ENCODE measurements at regions not wholly inside any gene's neighbourhood (a gene's known extent, or its start where the extent isn't known, plus 50 kb on each side); places are given as distances from the start of the nearest gene placed in this dataset.

DNA sequence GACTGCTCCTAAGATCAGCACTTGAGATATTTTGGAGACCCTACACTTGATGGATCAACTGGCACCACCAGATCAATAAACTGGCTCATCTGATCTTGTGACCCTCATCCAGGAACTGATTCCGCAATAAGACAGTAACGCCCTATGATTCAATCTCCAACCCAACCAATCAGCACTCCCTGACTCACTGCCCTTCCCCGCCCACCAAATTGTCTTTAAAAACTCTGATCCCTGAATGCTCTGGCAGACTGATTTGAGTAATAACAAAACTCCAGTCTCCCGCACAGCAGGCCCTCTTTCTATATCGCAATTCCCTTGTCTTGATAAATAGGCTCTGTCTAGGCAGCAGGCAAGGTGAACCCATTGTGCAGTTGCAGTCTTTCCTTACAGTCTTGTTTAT, 677.0 kb downstream of the LRRC70 start:
- 89 to 90% (median 90%) methylated on average over 5 of the region's 5 CpGs for WGBS, 3 donors
- Histone ChIP-seq H3K36me3 (ENCODE audit: insufficient read depth in 1 of 2, low read depth in 1 of 2) (no peaks in the 10 kb centered on the region), H3K4me3 (no peak overlapping the region), H3K9me3 (no peaks in the 10 kb centered on the region), H3K27me3 (ENCODE audit: insufficient read depth in 3 of 3, low read length in 2 of 3) (no peaks in the 10 kb centered on the region), H3K4me1 (no peaks in the 10 kb centered on the region), H3K27ac (no peak overlapping the region)
- DNase-seq, result no peak
- ATAC-seq, result no peak
- intact Hi-C loops (cut with DNase I), result no loop called here
- no peak for TF ChIP-seq CTCF (IDR thresholded peaks at IDR 0.05)

DNA sequence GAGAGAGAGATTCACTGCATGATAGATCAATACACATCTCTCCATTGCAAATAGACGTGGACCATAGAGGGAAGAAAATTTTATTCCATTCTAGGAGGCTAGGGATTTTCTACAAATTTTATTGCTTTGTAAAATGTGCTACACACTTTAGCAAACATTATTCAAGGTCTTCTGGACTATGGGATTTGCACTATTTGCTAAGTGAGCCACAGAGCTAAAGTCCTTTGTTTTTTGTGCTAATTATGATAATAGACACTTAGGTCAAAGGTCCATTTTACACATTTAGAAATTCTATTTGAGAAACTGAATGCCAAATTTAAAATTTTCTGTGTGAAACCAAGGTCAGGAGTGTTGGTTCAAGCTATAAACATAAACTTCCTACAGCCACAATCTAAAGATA, 672.3 kb downstream of the LRRC70 start:
- Histone ChIP-seq H3K36me3 (ENCODE audit: insufficient read depth in 1 of 2, low read depth in 1 of 2) (no peaks in the 10 kb centered on the region), H3K27ac (no peak overlapping the region), H3K27me3 (ENCODE audit: insufficient read depth in 3 of 3, low read length in 2 of 3) (no peaks in the 10 kb centered on the region), H3K4me3 (no peak overlapping the region), H3K4me1 (no peaks in the 10 kb centered on the region), H3K9me3 (no peaks in the 10 kb centered on the region)
- WGBS, 3 donors, result 56 to 74% (median 59%) methylated on average over 1 of the region's 1 CpG
- ATAC-seq, result no peak
- intact Hi-C loops (cut with DNase I), result no loop called here
- DNase-seq, result no peak
- no peak for TF ChIP-seq CTCF (IDR thresholded peaks at IDR 0.05)

GRCh38 chr5:63249960-63250359, 671.3 kb downstream of the LRRC70 start:
- no peak for TF ChIP-seq CTCF (IDR thresholded peaks at IDR 0.05)
- Histone ChIP-seq H3K27ac (no peak overlapping the region), H3K27me3 (ENCODE audit: insufficient read depth in 3 of 3, low read length in 2 of 3) (no peaks in the 10 kb centered on the region), H3K36me3 (ENCODE audit: insufficient read depth in 1 of 2, low read depth in 1 of 2) (no peaks in the 10 kb centered on the region), H3K9me3 (no peaks in the 10 kb centered on the region), H3K4me3 (no peak overlapping the region), H3K4me1 (no peaks in the 10 kb centered on the region)
- intact Hi-C loops (cut with DNase I), result no loop called here
- ATAC-seq (no peak), DNase-seq (no peak)
- WGBS, 3 donors, result 72 to 74% (median 72%) methylated on average over 2 of the region's 2 CpGs

GRCh38 chr5:63247651-63248050, 669.0 kb downstream of the LRRC70 start:
- no peak for ATAC-seq
- TF ChIP-seq CTCF (IDR thresholded peaks at IDR 0.05), result no peak
- no peaks in the 10 kb centered on the region for H3K4me1 ChIP-seq

DNA sequence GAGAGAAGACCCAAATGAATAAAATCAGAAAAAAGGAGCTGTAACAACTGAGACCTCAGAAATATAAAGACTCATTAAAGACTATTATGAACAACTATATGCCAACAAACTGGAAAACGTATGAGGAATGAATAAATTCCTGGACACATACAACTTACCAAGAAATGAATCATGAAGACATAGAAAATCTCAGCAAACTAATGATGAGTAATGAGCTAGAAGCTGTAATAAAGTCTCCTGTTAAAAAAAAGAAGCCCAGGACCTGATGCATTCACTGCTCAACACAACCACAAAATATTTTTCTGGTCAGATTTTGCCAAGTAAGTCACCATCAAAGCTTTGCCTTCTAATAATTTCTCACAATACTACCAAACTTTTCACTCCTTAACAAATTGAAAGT, 666.7 kb downstream of the LRRC70 start:
- TF ChIP-seq CTCF (IDR thresholded peaks at IDR 0.05), result no peak
- H3K4me3 ChIP-seq, result no peak overlapping the region
- H3K4me1 ChIP-seq, result no peaks in the 10 kb centered on the region
- DNase-seq (no peak), ATAC-seq (no peak)
- no peak overlapping the region for H3K27ac ChIP-seq
- H3K9me3 ChIP-seq, result no peaks in the 10 kb centered on the region
- no peaks in the 10 kb centered on the region for H3K27me3 ChIP-seq (ENCODE audit: insufficient read depth in 3 of 3, low read length in 2 of 3)
- intact Hi-C loops (cut with DNase I), result no loop called here
- no peaks in the 10 kb centered on the region for H3K36me3 ChIP-seq (ENCODE audit: insufficient read depth in 1 of 2, low read depth in 1 of 2)
- WGBS, 3 donors, result 69 to 74% (median 70%) methylated on average over 1 of the region's 1 CpG

More at GRCh38 chr5:63247651-63248050, 669.0 kb downstream of the LRRC70 start:
- H3K27me3 ChIP-seq (ENCODE audit: insufficient read depth in 3 of 3, low read length in 2 of 3), result no peaks in the 10 kb centered on the region
- H3K4me3 ChIP-seq, result no peak overlapping the region
- no peak overlapping the region for H3K27ac ChIP-seq
- intact Hi-C loops (cut with DNase I), result no loop called here
- H3K36me3 ChIP-seq (ENCODE audit: insufficient read depth in 1 of 2, low read depth in 1 of 2), result no peaks in the 10 kb centered on the region
- WGBS, 3 donors, result 45 to 58% (median 46%) methylated on average over 1 of the region's 1 CpG
- H3K9me3 ChIP-seq, result no peaks in the 10 kb centered on the region
- DNase-seq, result no peak
